ENCODE measurements at regions not wholly inside any gene's neighbourhood (a gene's known extent, or its start where the extent isn't known, plus 50 kb on each side); places are given as distances from the start of the nearest gene placed in this dataset.

GRCh38 chr4:54988655-54989054 is 136.7 kb downstream of the KDR start:
- DNase-seq, result no peak

GRCh38 chr4:54986095-54986846 is 139.1 kb downstream of the KDR start:
- DNase-seq, result no peak

- DNase-seq, result no peak
These were observed 148.7 kb downstream of the KDR start for GRCh38 chr4:54976682-54977081.

- no peak for DNase-seq
These were observed 149.4 kb downstream of the KDR start for GRCh38 chr4:54976031-54976430.

- no peak for DNase-seq
These were observed 151.6 kb downstream of the KDR start for GRCh38 chr4:54973784-54974183.

GRCh38 chr4:54971474-54971950 is 153.9 kb downstream of the KDR start:
- peak; percentile 3 for DNase-seq

- DNase-seq, result no peak
These were observed 158.1 kb downstream of the KDR start for GRCh38 chr4:54967289-54967688.

- DNase-seq, result no peak
These were observed 163.9 kb downstream of the KDR start for GRCh38 chr4:54961357-54961975.

- no peak for DNase-seq
These were observed 165.7 kb downstream of the KDR start for GRCh38 chr4:54959651-54960116.

GRCh38 chr4:54959131-54959530 is 166.3 kb downstream of the KDR start:
- DNase-seq, result no peak

GRCh38 chr4:54958236-54958635 is 167.2 kb downstream of the KDR start:
- no peak for DNase-seq

GRCh38 chr4:54954656-54955388 is 170.6 kb downstream of the KDR start:
- DNase-seq, result no peak

GRCh38 chr4:54946741-54947140 is 178.7 kb downstream of the KDR start:
- DNase-seq, result no peak

- no peak for DNase-seq
These were observed 179.6 kb downstream of the KDR start for GRCh38 chr4:54945838-54946237.

- no peak for DNase-seq
These were observed 182.7 kb downstream of the KDR start for GRCh38 chr4:54942721-54943120.

- no peak for DNase-seq
These were observed 183.3 kb downstream of the KDR start for GRCh38 chr4:54941994-54942552.

GRCh38 chr4:54940996-54941865 is 184.2 kb downstream of the KDR start:
- no peak for DNase-seq

- no peak for DNase-seq
These were observed 187.9 kb downstream of the KDR start for GRCh38 chr4:54937501-54937900.

- no peak for DNase-seq
These were observed 191.8 kb downstream of the KDR start for GRCh38 chr4:54933579-54933978.

- peak; percentile 6 for DNase-seq
These were observed 195.2 kb downstream of the KDR start for GRCh38 chr4:54930226-54930625.

- peak; percentile 2 for DNase-seq
These were observed 195.9 kb downstream of the KDR start for GRCh38 chr4:54929459-54929858.

- DNase-seq, result no peak
These were observed 200.5 kb downstream of the KDR start for GRCh38 chr4:54924891-54925290.

All from NCI-H2107 (cell line).